Muscle of arm (tissue), 1 donor: ENCODE measurements at regions not wholly inside any gene's neighbourhood (a gene's known extent, or its start where the extent isn't known, plus 50 kb on each side); places are given as distances from the start of the nearest gene placed in this dataset.

Experiments used
- DNase-seq: peaks from one replicate; pipeline ENCODE4 v3.0.0-alpha.2; 2013

DNA sequence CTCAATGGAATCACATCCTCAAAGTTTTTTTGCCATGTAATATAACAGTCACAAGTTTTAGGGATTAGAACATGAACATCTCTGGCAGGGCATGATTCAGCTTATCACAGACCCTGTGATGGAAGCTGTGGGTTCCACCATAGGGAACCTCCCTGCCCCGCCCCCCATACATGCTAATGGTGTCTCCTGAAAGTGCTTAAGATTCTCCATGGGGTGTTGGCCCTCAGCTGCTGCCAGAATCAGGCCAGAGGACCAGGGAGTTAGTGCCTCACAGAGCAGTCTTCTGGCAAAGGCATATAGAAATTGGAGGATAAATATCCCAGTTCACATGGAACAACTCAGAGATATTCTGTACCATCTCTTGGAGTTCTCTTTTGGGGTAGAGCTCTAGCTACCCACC, 119.4 kb downstream of the RAB11FIP2 start:
- no peak for DNase-seq

DNA sequence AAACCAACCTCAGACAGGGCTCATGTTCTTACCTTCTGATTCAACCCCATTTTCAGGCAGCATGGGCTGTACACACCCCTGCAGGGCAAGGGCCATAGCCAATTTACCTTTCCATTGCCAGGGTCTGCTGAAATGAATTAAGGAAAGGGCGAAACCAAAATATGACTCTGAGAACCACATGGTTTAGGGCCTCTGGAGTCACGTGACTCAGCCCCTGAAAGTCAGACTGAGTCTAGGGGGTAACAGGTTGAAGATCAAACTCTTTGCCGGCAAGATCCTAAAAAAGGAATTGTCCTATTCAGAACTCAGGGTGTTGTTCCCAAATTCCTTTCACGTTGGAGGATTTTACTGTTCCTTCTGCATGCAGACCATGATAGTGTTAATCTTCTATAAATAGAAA, 118.9 kb downstream of the RAB11FIP2 start:
- DNase-seq, result no peak

DNA sequence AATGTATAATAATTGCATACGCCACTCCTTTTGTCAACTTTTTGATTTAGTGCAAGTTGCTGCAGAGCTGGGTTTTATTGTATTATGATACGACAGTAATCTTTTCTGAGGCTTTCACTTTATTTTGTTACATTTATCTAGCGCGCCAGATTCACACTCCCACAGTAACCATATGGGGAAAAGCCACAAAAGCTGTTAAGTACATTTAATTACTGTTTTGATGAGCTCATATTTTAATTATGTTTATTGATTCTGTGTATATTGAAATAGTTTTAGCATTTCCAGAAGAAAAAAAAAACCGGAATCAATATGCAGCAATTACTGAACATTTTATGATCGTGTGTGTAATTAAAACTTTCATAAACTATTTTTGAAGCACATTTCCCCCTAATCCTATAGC, 118.5 kb downstream of the RAB11FIP2 start:
- DNase-seq, result no peak

DNA sequence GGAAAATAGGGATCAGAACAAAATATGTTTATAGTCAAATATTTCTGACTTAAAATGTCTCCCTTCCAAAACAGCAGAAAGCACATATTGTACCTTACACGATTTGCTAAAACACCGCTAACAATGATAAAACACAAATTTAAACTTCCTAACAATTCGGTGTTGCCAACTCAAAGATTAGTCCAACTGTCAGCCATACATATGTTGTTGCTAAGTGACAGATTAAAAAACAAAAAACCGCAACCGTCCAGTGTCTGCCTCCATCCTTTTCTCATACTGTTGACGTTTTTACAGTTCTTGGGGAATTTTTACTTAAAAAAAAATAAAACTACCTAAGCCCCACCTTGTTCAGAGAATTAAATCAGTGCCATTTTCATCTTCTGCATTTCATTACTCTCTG, 118.0 kb downstream of the RAB11FIP2 start:
- peak; percentile 34 for DNase-seq

DNA sequence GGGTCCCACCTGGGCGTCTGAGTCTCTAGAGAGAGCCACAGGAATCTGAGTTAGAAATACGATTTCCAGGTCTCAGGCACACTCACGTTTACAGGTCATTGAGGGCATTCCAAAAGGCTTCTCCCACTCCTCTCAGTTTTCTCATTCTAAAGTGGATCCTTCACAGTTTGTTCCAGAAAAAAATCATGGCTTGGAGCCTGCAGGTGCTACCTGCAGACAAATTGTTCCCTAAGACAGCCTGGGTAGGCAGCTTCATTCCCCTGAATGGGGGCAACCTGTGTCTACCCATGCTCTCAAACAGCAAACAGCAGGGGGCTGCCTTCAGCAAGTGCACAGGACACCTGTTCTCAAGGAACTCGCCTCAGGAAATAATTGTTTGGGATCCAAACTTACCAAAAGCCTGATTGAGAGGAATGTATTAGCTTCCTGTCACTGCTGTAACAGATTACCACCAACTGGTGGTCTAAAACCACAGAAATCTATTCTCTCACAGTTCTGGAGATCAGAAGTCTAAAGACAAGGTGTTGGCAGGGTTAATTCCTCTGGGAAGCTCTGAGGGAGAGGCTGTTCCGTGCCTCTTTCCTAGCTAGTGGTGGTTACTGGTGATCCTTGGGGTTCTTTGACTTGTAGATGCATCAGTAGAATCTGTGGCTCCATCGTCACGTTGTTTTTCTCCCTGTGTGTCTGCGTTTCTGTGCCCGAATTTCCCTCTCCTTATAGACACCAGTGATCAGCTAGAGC, 117.2 kb downstream of the RAB11FIP2 start:
- no peak for DNase-seq

DNA sequence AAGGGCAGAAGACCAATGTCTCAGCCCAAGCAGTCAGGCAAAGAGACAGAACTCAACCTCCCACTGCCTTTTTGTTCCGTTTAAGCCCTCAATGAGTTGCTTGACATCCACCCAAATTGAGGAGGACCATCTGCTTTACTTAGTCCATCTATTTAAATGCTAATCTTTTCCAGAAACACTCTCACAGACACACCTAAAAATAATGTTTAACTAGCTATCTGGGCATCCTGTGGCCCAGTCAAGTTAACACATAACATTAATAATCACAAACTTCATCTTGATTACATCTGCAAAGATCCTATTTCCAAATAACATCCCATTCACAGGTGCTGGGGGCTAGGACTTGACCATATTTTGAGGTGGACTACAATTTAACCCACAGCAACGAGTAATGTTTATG, 115.7 kb downstream of the RAB11FIP2 start:
- DNase-seq, result no peak

DNA sequence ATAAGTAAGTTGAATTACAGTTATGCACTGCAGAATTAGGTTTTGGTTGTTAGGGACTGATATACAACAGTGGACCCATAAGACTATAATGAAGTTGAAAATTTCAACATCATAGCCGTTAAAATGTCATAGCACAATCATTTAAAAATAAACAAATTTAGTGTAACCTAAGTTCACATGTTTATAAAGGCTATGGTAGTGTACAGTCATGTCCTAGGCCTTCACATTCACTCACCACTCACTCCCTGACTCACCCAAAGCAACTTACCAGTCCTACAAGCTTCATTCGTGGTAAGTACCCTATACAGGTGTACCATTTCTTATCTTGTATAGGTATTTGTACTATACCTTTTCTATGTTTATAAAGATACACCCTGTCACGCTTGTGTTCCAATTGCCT, 113.7 kb downstream of the RAB11FIP2 start:
- DNase-seq, result no peak

DNA sequence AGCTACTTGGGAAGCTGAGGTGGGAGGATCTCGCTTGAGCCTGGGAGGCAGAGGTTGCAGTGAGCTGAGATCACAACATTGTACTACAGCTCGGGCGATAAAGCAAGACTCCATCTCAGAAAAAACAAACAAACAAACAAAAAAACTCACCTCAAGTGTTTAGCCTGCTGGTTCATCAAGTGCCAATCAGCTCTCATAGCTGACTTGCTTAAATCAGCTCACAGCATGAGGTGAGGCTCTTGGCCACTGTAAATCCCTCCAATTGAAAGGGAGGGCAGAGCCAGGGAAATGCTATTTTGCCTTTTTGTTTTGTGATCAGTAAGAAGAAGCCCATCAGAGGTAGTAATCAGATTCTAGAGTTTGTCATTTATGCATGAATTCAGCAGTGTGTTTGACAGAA, 112.3 kb downstream of the RAB11FIP2 start:
- no peak for DNase-seq

DNA sequence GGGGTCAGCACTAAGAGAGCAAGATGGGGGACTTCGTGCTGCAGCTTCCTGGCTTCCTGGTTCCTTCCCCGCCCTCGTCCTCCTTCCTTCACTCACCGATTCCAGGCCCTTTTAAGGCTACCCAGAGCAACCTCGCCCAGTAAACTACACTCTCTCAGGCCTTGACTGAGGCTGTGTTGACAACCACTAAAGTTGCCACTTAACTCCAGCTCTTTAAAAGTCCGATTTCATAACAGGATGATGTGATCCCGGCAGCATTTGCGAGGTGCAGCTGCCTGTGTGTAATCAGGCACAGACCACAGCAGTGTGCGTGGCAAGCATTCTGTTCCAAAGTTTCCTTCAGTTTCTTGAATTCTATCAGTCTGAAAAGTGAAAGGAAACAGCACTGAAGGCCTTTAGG, 110.6 kb downstream of the RAB11FIP2 start:
- peak; percentile 80 for DNase-seq

DNA sequence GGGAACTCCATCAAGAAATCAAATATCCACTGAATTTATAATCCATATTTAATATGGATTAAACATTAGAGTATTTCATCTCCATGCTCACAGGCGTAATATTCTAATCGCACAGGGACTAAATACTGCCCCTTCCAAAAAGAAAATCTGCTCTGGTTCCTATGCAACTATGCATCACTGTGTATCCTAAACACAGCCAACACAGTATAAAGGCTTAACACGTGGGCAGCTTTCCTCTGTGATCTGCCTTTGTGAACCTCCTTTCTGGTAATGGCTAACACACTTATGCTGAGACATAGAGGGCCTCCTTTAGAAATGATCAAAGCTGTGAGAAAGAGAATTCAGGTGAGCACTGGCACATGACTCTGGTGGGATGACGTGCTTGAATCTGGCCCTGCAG, 110.2 kb downstream of the RAB11FIP2 start:
- DNase-seq, result peak; percentile 75

DNA sequence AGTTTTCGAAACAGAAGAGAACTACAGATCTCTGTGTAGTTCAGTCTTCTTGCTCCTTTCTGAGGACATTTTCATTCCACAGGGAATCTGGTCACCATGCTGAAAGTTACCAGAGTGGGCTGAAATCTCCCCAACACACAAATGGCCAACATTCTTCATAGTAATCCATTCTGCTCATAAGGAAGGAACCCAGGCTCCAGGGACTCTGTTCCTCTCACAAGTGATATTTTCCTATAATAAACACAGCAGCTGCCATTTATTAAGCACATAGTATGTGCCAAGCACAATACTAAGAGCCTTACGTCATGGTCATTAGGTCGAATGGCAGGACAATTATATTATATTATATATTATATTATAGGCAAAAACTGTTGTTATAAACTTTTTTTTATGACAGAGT, 109.8 kb downstream of the RAB11FIP2 start:
- peak; percentile 33 for DNase-seq

DNA sequence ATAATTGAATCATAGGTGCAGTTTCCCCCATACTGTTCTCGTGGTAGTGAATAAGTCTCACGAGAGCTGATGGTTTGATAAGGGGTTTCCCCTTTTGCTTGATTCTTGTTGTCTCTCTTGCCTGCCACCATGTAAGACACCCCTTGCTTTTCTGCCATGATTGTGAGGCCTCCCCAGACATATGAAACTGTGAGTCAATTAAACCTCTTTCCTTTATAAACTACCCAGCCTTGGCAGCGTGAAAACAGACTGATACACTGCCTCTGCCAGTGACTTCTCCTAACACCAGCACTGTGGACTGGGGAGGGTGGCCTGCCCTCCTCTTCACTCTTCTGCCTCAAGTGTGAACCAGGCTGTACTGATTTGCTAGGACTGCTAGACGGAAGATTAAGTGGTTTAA, 108.6 kb downstream of the RAB11FIP2 start:
- no peak for DNase-seq

DNA sequence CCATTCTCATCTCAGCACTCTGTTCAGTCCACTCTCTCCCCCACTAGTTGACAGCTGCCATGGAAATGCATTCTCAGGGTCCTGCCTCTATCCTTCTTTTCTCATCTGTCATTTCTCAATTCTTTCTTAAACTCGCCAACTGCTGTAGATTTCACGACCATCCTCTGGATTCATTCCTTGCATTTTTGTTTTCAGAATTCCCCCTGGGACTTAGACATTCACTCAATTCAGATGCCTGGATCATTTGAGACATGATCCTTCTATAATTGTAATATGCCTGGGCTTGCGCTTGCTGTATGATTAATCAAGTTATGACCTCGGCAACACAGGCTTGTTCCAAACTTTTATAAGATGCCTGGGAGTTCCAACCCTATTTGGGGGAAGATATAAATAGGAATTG, 104.5 kb downstream of the RAB11FIP2 start:
- DNase-seq, result peak; percentile 24

DNA sequence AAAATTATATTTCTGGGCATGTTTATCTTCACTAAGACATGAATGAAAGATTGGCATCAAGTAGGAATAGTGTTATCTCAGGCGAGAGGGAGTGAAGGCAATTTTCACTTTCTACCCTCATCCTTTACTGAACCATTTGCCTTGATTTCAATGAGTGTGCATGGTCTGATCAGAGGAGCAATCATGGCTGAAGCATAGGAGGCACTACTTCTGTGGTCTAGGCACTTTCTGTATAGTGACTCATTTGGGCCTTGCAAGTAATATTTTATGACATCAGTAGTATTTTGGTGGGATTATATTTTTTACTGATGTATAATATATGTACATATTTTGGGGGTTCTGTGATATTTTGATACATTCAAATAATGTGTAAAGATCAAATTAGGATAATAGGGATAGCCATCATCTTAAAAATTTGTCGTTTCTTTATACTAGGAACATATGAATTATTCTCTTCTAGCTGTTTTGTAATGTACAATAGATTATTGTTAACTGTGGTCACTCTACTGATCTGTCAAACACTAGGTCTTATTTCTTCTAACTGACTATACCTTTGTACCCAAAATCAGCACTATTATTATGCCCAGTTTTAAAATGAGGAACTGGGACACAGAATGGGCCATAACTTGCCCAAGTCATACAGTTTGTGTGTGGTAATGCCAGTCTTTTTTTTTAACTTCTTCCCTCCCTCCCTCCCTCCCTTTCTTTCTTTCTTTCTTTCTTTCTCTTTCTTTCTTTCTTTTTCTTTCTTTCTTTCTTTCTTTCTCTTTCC, 101.9 kb downstream of the RAB11FIP2 start:
- no peak for DNase-seq

DNA sequence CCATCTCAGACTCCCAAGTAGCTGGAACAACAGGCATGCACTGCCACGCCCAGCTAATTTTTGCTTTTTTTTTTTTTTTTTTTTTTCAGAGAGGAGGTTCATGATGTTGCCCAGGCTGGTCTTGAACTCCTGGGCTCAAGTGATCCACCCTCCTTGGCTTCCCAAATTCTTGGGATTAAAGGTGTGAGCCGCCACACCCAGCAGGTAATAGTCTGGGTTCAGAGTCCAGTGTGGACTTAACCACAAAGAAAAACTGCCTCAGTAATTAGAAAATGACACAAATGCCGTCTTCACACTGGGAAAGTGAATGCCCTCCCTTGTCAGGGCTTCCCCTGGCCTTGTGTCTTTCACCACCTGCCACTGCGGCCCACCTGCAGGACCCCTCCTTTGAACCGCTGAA, 101.1 kb downstream of the RAB11FIP2 start:
- no peak for DNase-seq

DNA sequence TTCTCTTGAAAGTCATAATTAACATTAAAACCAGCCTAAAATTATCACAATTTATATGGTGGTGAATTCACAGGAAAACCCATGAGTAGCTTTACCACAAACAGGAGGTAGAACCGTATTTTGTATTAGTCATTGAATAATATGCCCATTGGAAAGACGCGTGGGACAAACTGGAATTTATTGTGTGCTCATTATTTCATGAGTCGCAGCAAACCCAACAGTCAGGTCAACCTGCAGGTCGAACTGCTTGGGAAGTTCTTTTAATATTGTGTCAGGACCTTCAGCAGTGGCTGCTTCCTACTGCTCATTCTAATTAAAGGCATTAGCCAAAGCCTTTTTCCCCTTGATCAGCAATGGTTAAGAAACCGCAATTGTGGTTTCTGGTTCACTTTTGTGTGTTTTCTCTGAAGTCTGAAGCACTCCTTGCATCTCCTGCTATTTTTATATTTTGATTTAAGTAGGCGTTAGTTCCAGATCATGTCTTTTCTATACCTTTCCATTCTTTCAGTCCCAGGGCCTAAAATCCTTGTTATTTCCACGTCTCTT, 100.1 kb downstream of the RAB11FIP2 start:
- no peak for DNase-seq

DNA sequence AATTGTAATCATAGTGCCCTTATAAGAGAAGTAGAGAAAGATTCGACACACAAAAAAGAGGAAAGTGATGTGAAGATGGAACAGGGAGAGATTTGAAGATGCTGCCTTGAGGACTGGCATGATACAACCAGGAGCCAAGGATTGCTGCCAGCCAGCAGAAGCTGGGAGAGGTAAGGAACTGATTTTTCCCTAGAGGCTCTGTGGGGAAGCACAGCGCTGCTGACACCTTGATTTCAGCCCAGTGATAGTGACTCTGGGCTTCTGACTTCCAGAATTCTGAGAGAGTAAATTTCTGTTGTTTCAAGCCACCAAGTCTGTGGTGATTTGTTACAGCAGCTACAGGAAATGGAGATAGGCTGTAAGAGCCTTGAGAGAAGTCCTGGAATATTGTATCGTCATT, 98.2 kb downstream of the RAB11FIP2 start:
- DNase-seq, result no peak

DNA sequence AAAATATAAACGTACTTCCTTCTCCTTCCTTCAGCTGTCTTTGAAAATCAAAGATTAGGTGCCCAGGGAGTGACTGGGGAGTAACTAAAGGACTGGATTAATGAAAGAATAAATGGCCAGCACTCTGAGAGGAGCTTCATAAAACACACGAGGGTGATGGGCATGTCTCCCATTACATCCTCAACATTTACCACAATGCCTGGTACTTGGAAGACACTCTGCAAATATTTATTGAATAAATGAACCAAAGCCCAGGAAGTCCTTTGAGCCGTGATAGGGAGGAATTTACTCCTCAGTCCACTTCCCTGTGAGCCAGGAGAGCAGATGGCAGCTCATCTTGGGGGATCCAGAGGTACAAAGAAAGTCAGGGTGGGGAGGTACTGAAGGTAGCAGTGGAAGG, 96.3 kb downstream of the RAB11FIP2 start:
- no peak for DNase-seq
